OCI-M1 (cell line): ENCODE measurements at regions not wholly inside any gene's neighbourhood (a gene's known extent, or its start where the extent isn't known, plus 50 kb on each side); places are given as distances from the start of the nearest gene placed in this dataset.

ENCODE experiments used
- DNase-seq: peaks from one replicate; lab custom pipeline; 2025; lab: John Stamatoyannopoulos, UW

DNA sequence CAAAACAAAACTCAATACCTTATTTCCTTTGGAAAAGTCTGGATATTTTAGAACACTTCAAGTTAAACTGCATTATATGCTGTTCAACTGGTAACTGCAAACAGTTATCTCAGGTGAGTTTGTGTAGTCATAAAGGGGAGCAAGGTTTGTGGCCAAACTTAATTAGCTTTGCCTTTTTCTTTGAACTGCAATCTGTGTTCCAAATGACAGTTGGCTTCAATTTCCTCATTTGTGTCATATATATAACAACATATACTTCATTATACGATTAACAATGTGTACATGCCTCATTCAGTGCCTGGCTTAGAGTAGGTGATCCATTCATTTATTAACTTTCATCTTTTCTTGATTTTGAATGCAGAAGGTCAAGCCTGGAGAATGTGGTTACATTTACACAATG is 55.8 kb downstream of the KCNE4 start:
- no peak for DNase-seq

DNA sequence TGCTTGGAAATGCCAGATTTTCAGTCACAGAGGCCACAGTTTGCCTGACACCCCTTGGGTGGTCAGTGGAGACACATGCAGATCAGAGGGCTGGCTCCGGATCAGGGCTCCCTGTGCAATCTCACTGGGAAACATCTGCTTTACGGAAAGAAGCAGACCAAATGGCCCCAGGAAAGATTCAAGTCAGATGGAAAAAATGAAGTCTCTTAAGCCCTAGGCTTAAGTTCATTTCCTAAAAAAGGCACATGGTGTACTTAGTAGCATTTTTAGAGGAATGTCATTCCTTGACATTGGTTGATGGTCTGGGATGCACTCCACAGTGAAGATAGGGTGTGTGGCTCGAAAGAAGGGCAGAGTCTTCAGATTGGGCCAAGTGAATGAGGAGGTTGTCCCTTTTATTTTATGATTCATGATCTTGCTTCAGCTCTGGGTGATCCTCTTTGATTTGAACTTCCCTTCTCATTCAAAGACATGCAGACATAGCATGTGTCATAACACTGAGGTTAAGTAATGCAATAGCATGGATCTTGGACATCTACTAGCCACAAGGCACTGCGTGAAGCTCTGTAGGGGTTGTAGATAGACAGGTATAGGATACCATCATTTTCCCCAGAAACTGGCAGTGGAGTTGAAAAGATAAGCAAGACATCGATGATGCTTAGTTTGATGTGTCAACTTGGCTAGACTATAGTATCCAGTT is 56.5 kb downstream of the KCNE4 start:
- no peak for DNase-seq

DNA sequence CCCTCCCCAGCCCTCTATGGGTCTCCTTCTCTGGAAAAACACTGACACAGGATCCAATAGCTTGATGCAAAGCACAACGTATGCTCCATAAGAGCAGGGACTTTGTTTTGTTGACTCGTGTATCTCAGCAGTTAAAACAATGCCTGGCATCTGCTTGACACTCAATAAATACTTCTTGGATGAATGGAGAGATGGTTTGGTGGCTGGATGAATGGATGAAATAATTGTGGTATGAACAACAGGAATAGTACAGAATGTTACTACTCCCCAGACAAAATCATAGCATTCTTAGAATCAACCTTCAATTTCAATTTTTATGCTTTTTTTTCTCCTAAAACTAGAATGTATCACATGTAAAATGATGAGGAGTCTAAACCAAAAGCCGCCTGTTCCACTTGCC is 57.4 kb downstream of the KCNE4 start:
- DNase-seq, result no peak

DNA sequence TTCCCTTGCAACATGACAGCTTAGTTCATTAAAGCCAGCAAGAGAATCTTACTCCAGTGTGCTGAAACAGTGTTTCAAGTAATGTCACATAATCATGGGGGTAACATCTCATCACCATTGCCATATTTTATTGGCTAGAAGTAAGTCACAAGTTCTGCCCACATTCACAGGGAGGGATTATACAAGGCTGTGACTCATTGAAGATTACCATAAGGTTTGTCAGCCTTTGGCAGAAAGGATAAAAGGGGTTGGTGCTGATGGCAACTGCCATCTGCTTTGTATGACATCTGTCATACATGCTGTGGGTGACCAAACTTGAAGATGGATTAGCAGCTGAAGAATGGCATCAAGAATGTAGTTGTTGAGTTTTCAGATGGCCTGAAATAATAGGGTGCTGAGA is 61.2 kb downstream of the KCNE4 start:
- DNase-seq, result peak; percentile 10

DNA sequence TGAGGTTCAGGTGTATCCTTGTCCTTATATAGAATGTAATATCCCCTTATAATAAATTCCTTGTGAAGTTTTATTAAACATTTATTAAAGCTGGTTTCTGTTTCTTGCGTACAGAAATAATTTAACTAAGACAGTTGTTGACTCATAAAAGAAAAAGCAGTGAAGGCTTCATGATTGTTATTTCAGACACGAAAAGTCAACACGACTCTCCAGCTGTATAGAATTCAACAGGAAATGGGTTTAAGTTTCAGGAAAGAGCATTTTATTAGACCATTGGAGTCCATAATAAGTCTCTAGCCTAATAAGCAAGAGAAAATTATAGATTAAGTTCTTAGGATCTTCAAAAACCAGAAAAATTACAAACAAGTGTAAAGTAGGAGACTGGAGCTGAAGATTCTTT is 62.2 kb downstream of the KCNE4 start:
- DNase-seq, result no peak

DNA sequence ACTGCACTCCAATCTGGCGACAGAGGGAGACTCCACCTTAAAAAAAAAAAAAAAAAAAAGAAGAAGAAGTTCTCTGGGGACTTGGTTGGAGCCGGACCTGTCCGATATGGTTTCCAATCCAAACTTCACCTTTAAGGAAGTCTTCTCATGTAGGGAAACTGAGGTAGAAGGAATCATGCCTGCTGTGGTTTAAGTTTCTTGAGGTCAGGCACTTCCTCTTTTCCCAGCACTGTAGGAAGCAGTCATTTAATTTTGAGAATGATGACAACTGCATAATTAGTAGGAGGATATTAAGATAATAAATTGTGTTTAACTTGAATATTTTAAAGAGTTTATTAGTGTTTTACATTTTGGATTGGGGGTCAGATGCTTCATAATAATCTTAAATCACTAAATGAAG is 62.9 kb downstream of the KCNE4 start:
- DNase-seq, result no peak

DNA sequence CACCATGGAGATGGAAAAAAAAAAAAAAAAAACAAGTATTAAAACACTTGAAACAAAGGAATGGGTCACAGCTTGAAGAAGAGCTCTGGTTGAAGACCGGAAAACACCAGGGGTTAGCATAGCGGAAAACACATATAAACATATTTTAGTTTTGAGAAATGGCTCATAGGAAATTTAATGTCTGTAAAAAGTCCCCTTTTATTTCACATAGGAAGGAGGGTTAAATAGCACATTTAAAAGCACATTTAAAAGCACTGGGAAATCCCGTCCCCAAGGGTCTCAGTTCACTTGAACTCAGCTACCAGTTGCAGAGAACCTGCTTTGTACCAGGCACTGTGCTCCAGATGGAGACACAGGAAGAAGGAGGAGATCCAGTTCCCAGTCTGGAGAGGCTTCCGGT is 65.5 kb downstream of the KCNE4 start:
- DNase-seq, result no peak

DNA sequence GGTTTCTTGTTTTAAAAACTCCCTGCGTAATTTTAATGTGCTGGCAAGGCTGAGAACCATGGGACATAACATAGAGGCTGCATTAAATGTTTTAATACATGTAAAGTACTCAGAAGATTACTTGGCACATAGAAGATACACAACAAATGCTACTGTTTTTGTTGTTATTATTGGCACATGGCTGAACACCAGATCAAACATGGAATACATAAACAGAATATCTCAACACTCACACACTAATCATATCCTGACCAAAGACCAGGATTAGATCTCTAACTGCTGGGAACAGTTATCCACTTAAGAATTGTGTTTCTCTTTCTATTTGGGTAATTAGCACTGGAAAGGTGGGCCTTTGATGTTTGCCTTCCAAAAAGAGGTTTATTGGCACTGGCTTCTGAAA is 69.3 kb downstream of the KCNE4 start:
- no peak for DNase-seq

DNA sequence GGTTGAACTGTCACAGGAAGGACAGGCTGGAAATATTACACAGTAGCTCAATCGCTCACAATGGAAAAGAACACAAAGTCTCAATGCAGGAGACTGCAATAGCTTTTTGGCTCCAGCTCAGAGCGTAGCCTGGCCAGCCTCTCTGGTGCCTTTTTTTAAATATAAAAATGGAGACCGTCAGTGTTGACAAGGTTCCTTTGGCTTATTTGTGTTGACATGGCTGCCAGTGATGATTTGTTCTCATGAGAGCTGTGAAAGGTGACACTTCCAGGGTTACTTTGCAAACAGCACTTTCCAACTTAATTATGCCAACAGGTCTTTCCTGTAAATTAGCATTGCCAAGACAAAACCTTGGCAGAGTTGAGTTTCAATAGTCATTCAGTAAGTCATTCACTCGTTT is 70.8 kb downstream of the KCNE4 start:
- DNase-seq, result no peak

DNA sequence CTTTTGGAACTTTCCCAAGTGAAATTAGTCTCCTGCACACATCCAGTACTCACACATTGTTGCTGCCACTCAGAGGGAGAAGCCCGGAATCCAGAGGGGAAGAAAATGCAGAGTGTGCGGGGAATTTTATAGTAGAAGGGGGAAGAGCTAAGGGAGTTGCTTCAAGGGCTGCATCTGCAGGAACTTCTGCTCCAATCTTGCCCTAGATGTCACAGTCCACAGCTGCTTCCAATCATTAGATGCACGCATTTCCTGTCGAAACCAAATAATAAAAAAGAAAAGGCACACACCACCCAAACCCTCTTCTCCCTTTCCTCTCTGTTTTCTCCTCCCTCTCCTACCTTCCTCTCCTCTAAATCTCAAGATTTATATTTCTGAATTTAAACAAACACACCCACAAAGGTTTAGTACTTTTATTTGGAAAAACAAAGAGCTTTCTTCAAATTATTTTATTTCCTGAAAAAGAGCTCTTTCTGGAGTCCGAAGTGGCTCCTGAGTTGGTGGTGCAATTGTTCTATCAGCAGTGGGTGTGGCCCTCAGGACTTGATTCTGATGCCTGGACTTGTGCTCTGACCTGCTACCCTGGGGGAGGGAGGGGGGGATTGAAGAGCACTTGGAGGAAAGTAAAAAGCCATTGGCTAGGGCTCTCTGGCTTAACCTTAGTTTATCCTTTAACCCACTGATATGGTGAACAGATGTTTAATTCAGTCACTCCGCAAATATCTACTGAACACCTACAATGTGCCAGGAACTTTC is 72.0 kb downstream of the KCNE4 start:
- DNase-seq, result no peak

DNA sequence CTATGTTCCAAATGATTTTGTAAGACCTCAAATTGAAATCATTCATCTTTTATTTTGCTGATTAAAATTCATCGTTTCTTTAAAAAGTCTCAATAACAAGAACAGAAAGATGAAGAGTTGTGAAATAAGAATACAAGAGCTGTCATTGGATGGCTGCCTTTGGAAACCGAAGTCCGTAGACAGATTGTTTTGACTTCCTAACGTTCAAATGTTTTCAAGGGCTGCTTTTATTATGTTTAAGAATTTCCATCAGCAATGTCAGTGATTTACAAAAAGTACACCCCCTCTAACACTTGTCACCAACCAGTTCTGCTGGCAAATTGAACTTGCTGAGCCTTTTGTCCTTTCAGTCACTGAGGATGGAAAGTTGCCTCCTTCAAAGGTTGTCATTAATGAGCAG is 89.6 kb downstream of the KCNE4 start:
- no peak for DNase-seq

DNA sequence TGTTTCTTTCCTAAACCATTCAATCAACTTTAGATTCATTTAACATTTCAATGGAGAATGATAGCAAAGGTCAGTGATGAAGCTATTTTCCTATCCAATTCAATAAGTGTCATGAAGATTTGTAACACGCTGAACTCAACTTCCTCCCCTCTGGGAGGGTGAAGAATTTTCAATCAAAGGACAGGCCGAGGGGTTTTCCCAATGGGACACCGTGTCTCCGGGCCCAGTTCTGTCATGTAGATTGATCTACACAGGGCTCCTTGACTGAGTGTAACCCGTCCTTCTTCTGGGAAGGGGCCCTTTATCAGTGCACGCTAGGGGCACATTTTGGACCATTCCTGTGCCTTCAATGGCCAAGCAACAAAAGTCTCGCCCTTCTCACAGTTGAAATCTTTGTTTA is 90.1 kb downstream of the KCNE4 start:
- DNase-seq, result no peak

DNA sequence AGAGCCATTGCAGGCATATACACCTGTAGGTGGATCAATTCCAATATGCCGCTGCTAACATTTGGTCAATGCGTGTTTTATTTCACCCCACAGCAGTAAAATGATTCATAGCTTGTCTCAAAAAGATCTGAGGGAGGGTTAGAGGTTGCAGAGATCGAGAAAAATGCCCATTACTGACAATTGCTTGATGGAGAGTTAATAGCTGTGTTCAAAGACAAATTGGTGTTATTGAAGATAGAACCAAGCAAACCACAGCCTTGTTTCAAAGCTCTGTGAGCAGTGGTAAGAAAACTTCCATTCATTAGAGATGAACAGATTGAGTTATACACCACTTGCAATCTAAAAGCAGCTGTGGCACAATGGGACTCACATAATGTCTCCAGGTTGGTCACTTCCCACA is 95.4 kb downstream of the KCNE4 start:
- DNase-seq, result no peak

DNA sequence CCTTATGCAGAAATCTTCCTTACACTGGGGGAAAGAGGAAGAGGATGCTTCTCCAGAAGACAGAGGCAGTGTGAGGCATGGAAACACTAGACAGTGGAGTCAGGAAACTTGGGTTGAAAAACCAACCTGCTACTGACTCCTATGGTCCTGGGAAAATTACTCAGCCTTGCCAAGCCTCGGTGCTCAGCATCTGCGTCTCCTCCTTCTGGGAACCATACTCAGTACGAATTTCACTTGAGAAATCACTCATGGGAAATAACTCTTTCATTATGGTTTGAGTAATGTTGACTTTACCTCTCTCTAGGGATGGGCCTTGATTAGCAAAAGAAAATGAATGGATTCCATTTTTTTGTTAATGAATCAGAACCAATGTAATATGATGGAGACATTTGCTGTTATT is 96.5 kb downstream of the KCNE4 start:
- DNase-seq, result no peak

DNA sequence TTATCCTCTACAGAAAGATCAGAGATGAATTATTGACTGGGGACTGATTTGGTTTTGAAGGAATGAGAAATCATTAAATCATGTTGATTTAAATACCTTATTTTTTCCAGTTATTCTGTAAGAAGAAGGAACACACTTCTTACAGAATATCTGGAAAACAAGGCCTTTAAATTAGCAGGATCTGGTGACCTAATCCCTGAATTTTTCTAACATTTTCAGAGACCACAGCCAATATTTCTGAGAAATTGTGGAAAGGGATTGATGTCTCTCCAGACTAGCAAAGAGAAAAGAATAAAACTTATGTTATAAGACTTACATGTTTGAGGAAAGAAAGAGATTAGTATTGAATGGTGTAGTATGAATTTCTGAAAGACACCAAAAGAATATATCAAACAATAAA is 104.0 kb downstream of the KCNE4 start:
- no peak for DNase-seq

DNA sequence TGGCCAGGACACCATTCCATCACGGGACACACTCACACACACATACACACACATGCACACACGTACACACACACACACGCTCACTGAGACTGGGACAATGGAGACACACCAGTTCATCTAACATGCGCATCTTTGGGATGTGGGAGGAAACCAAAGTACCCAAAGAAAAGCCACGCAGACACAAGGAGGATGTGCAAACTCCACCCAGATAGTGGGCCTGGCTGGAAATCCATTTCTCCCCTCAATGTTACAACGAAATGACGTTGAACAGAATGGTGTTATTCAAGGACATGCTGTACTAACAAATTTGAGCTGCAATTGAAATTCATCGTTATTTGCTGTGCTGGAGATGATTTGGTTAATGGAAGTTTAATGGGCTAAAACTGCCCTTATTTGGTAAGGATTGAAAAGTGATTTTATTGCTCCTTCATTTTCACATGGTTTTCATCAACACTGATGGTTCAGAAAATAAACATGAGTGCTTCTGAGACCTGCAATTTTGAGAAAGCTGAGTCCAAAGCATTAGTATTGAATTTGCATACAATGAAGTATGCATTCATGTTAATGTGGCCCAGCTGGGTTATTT is 110.0 kb downstream of the KCNE4 start:
- DNase-seq, result no peak

DNA sequence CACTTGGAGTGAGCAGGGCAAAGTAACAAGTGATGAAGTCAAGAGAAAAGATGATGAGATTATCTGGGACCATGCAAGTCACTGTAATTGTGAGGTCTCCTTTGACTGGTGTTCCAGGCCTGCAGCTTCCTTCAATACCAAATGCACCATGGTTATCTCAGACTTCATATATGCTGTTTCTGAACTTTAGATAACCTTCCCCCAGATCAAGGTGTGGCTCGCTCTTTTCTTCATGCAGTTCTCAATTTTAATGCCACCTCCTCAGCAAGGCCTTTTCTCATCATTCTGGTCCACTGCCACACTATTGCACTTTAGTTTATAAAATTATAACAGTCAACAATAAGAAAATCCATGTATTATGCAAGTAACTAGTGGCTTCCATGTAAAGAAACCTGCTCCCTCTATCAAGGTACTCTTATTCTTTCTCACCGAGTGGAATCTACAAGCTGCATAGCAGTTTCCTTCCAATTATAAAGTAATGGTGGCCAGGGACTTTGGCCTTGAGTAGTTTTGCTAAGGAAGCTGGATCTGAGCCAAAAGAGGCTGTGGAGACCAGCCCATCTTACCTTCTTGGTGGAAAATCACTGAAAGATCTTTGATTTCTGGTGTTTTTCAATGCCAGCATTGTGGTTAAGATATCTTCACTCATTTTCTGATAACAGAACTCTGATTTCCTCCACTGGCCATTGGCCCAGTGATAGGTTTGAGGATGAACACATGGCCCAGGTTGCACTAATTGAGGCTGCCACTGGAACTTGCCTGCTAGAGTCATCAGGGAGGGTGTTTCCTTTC is 113.6 kb downstream of the KCNE4 start:
- DNase-seq, result no peak

DNA sequence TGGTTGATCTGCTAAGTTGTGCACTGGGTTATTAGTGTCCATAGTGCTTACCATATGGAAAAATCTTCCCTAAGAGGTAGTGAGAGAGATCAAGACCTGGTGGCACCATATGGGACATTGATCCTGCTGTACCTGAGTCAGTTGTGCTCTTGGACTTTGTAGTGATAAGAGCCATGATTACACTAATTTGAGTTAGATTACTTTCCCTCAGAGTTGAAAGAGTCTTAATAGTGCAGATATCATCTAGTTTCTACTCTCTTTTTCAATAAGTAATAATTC is 114.2 kb downstream of the KCNE4 start:
- DNase-seq, result no peak

DNA sequence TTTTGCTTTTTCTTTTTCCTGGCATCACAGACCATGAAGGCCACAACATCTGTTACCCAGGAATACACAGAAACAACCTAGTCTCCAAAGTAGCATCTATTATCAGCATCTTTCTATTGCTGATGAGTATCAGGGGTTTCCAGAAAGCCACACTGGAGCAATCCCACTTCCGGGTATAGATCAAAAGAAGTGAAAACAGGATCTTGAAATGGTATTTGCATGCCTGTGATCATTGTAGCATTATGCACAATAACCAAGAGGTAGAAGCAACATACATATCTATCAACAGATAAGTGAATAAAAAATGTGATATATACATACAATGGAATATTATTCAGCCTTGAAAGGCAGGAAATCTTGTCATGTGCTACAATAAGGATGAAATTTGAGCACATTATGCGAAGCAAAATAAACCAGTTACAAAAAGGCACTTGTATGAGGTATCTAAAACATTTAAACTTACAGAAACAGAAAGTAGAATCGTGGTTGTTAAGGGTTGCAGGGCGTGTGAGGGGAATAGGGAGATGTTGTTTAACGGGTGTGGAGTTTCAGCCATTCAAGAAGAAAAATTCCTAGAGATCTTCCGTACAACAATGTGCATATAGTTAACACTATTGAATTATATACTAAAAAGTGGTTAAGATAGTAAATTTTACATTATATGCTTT is 115.1 kb downstream of the KCNE4 start:
- DNase-seq, result no peak

DNA sequence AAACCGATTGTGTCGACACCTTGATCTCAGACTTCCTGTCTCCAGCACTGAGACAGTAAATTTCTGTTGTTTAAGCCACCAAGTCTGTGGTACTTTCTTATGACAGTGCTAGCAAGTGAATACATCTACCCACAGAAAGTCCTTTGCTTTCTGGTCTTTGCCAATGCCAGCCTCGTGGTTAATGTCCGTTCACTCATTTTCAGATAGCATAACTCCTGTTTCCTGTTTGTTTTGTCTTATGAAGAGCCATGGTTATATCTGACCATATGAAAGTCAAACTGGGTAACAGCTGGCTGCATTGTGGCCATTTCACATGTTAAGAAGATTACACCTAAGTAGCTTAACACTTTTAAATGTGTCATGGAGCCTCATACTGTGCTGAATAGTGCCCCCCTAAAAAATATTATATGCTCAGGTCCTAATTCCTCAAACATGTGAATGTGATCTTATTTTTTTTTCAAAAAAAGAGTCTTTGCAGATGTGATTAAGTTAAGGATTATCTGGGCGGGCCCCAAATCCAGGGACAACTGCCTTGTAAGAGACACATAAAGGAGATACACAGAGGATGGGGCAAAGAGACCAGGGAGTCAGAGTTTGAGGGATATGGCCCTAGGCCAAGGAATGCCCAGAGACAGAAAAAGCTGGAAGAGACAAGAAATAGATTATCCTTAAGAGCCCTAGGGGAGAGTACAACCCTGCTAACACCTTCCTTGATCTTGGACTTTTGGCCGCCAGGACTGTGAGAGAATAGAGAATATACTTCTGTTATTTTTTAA is 118.0 kb downstream of the KCNE4 start:
- DNase-seq, result no peak

DNA sequence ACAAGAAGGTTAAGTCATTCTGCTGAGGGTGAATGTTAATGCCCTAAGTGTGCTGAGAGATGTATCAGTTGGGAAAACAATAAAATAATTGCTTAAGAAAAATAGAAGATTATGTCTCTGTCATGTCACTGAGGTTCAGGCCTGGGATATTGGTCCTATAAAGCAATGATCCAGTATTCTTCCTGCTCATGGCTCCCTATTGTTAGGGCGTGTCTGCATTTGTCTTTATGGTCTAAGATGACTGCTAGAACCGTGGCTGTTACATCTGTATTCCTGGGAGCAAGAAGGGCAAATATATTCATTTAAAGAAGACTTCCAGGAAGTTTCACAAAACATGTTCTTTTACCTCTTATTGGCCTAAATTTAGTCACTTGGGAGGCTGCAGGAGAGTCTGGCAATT is 125.0 kb downstream of the KCNE4 start:
- no peak for DNase-seq

DNA sequence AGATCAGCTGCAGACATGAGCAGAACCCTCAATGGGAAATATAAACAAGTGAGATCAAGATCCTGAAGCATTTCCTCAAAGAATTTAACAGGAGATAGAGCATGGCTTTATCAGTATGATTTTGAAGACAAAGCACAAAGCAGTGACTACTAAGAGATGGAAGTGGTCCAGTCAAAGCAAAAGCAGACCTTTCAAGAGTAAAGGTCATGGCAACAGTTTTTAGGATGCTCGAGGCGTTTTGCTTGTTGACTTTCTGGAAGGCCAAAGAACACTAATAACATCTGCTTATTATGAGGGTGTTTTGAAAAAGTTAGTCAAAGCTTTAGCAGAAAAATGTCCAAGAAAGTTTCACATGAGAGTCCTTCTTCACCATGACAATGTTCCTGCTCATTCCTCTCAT is 128.5 kb downstream of the KCNE4 start:
- DNase-seq, result no peak
